SK-N-SH treated with all-trans-retinoic acid at 6 μM for 48 hours (cell line): ENCODE measurements at regions not wholly inside any gene's neighbourhood (a gene's known extent, or its start where the extent isn't known, plus 50 kb on each side); places are given as distances from the start of the nearest gene placed in this dataset.

Experiments used
- ATAC-seq: fragments of 200-7000 bp; cut with Tn5 transposase; 3 replicates; pipeline ENCODE4 v1.9.1; 2020; ENCODE audit warnings: mild to moderate bottlenecking, moderate library complexity
- ARNTL ChIP-seq: fragments of 450-650 bp; formaldehyde crosslinking; IDR thresholded peaks from 2 replicates; pipeline ENCODE4 v1.5.0; 2020; ENCODE audit warnings: low read depth, mild to moderate bottlenecking, moderate library complexity, borderline replicate concordance
- CREB5 ChIP-seq: fragments of 250-450 bp; sonication (Bioruptor Pico); IDR thresholded peaks from 2 replicates; pipeline ENCODE4 v1.5.1; 2020; ENCODE audit warnings: low read depth, mild to moderate bottlenecking, moderate library complexity
- CSDC2 ChIP-seq: fragments of 250-450 bp; sonication (Bioruptor Pico); IDR thresholded peaks from 2 replicates; pipeline ENCODE4 v1.5.0; 2020; ENCODE audit warnings: mild to moderate bottlenecking, moderate library complexity
- CSRNP3 ChIP-seq: fragments of 250-450 bp; sonication (Bioruptor Pico); IDR thresholded peaks from 2 replicates; pipeline ENCODE4 v1.5.1; 2021; ENCODE audit warnings: mild to moderate bottlenecking, moderate library complexity
- ESRRG ChIP-seq: fragments of 250-450 bp; sonication (Bioruptor Pico); IDR thresholded peaks from 2 replicates; pipeline ENCODE4 v1.6.1; 2021; ENCODE audit warnings: mild to moderate bottlenecking
- GLIS3 ChIP-seq: fragments of 250-450 bp; sonication (Bioruptor Pico); IDR thresholded peaks from 2 replicates; pipeline ENCODE4 v1.5.0; 2020; ENCODE audit warnings: mild to moderate bottlenecking, moderate library complexity
- ISL1 ChIP-seq: fragments of 250-450 bp; sonication (Bioruptor Pico); IDR thresholded peaks from 2 replicates; pipeline ENCODE4 v2.1.2; 2022; ENCODE audit warnings: mild to moderate bottlenecking, moderate library complexity
- POU6F1 ChIP-seq: fragments of 250-450 bp; sonication (Bioruptor Pico); IDR thresholded peaks from 2 replicates; pipeline ENCODE4 v1.8.0; 2021; ENCODE audit warnings: low read depth, mild to moderate bottlenecking, moderate library complexity, borderline replicate concordance
- PPARA ChIP-seq: fragments of 250-450 bp; sonication (Bioruptor Pico); IDR thresholded peaks from 2 replicates; pipeline ENCODE4 v1.5.0; 2020; ENCODE audit warnings: mild to moderate bottlenecking, borderline replicate concordance
- RARB ChIP-seq: fragments of 250-450 bp; sonication (Bioruptor Pico); IDR thresholded peaks from 2 replicates; pipeline ENCODE4 v1.8.0; 2021; ENCODE audit warnings: mild to moderate bottlenecking, moderate library complexity
- SNAI2 ChIP-seq: fragments of 250-450 bp; sonication (Bioruptor Pico); IDR thresholded peaks from 2 replicates; pipeline ENCODE4 v1.5.0; 2020; ENCODE audit warnings: mild to moderate bottlenecking, moderate library complexity
- TCF4 ChIP-seq: fragments of 250-450 bp; sonication (Bioruptor Pico); IDR thresholded peaks from 2 replicates; pipeline ENCODE4 v1.8.0; 2021; ENCODE audit warnings: mild to moderate bottlenecking, moderate library complexity, borderline replicate concordance
- TOX ChIP-seq: fragments of 250-450 bp; sonication (Bioruptor Pico); IDR thresholded peaks from 2 replicates; pipeline ENCODE4 v1.8.0; 2021; ENCODE audit warnings: mild to moderate bottlenecking, moderate library complexity, borderline replicate concordance
- TSHZ2 ChIP-seq: fragments of 250-450 bp; sonication (Bioruptor Pico); IDR thresholded peaks from 2 replicates; pipeline ENCODE4 v1.5.0; 2020; ENCODE audit warnings: mild to moderate bottlenecking, moderate library complexity
- ZC3H10 ChIP-seq: fragments of 250-450 bp; sonication (Bioruptor Pico); IDR thresholded peaks from 2 replicates; pipeline ENCODE4 v1.5.1; 2021; ENCODE audit warnings: mild to moderate bottlenecking, moderate library complexity
- ZFP3 ChIP-seq: fragments of 250-450 bp; sonication (Bioruptor Pico); IDR thresholded peaks from 2 replicates; pipeline ENCODE4 v1.5.0; 2020; ENCODE audit warnings: mild to moderate bottlenecking, moderate library complexity
- ZFP30 ChIP-seq: fragments of 450-650 bp; formaldehyde crosslinking; IDR thresholded peaks from 2 replicates; pipeline ENCODE4 v1.5.0; 2022; ENCODE audit warnings: mild to moderate bottlenecking, moderate library complexity
- ZNF565 ChIP-seq: fragments of 450-650 bp; formaldehyde crosslinking; conservative IDR thresholded peaks from 2 replicates; pipeline ENCODE4 v1.5.0; 2020; ENCODE audit warnings: low read depth, mild to moderate bottlenecking, moderate library complexity
- ZNF70 ChIP-seq: fragments of 450-650 bp; formaldehyde crosslinking; IDR thresholded peaks from 2 replicates; pipeline ENCODE4 v1.5.0; 2020; ENCODE audit warnings: mild to moderate bottlenecking, moderate library complexity
- ZNF8 ChIP-seq: fragments of 450-650 bp; formaldehyde crosslinking; IDR thresholded peaks from 2 replicates; pipeline ENCODE4 v1.5.0; 2020; ENCODE audit warnings: mild to moderate bottlenecking, moderate library complexity

GRCh38 chr2:182630207-182630606, 85.8 kb upstream of the DNAJC10 start:
- no peak for ATAC-seq
- TF ChIP-seq ESRRG (CRISPR knock-in tag) (no peak), CREB5 (CRISPR knock-in tag) (no peak), SNAI2 (CRISPR knock-in tag) (no peak), ZNF565 (CRISPR knock-in tag) (no peak), TCF4 (CRISPR knock-in tag) (no peak), ZFP30 (CRISPR knock-in tag) (no peak), ARNTL (CRISPR knock-in tag) (no peak), POU6F1 (CRISPR knock-in tag) (no peak)

- ATAC-seq: no peak
- TF ChIP-seq TCF4 (CRISPR knock-in tag) (no peak), TOX (CRISPR knock-in tag) (no peak), TSHZ2 (CRISPR knock-in tag) (no peak), POU6F1 (CRISPR knock-in tag) (no peak)
- TF ChIP-seq, all 23 proteins: peak for 0
Observed at GRCh38 chr2:182631299-182631698, 84.8 kb upstream of the DNAJC10 start.

GRCh38 chr2:182634386-182634785, 81.7 kb upstream of the DNAJC10 start:
- no peak for ATAC-seq
- no peak for TF ChIP-seq ARNTL (CRISPR knock-in tag)
- no peak for TF ChIP-seq ZNF8 (CRISPR knock-in tag)
- TF ChIP-seq ZNF70 (CRISPR knock-in tag): no peak
- no peak for TF ChIP-seq TOX (CRISPR knock-in tag)
- no peak for TF ChIP-seq CSRNP3 (CRISPR knock-in tag)
- no peak for TF ChIP-seq RARB (CRISPR knock-in tag)
- TF ChIP-seq CREB5 (CRISPR knock-in tag): no peak
- TF ChIP-seq POU6F1 (CRISPR knock-in tag): no peak
- TF ChIP-seq CSDC2 (CRISPR knock-in tag): no peak
- no peak for TF ChIP-seq TSHZ2 (CRISPR knock-in tag)
- no peak for TF ChIP-seq PPARA (CRISPR knock-in tag)
- no peak for TF ChIP-seq ISL1 (CRISPR knock-in tag)
- TF ChIP-seq ZC3H10 (CRISPR knock-in tag): no peak
- no peak for TF ChIP-seq ZFP3 (CRISPR knock-in tag)
- TF ChIP-seq SNAI2 (CRISPR knock-in tag): no peak
- no peak for TF ChIP-seq ZNF565 (CRISPR knock-in tag)
- no peak for TF ChIP-seq GLIS3 (CRISPR knock-in tag)
